Esophagus muscularis mucosa (tissue), 4 donors: ENCODE measurements at regions not wholly inside any gene's neighbourhood (a gene's known extent, or its start where the extent isn't known, plus 50 kb on each side); places are given as distances from the start of the nearest gene placed in this dataset.
"Not testable (repeated sequence)": the region's sequence is repeated elsewhere in the genome, so short reads cannot be mapped to it uniquely, and the experiment has no call there.

Source experiments
- DNase-seq: peaks from one replicate; pipeline ENCODE4 v3.0.0-alpha.2; 2017; ENCODE audit errors: extremely low spot score
- H3K27ac ChIP-seq, 4 donors: fragments of 200-600 bp; sonication (generic); replicated peaks in 1 of 4; 1 replicate in 3 of 4; 2 replicates in 1 of 4; pipeline ENCODE4 v1.5.1; 2016 to 2019; ENCODE audit warnings: mild to moderate bottlenecking in 1 of 4
- H3K27me3 ChIP-seq, 4 donors: fragments of 200-600 bp; sonication (generic); one replicate each; pipeline versions ENCODE4 v1.5.1 to v1.6.0; 2016 to 2019
- H3K36me3 ChIP-seq, 4 donors: fragments of 200-600 bp; sonication (generic); one replicate each; pipeline ENCODE4 v1.5.1; 2016 to 2019
- H3K4me1 ChIP-seq, 4 donors: fragments of 200-600 bp; sonication (generic); one replicate each; pipeline ENCODE4 v1.5.1; 2016 to 2019
- H3K4me3 ChIP-seq, 4 donors: fragments of 200-600 bp; sonication (generic); 1 replicate in 2 of 4; 2 replicates in 2 of 4; pipeline ENCODE4 v1.5.1; 2016 to 2019; ENCODE audit warnings: mild to moderate bottlenecking in 4 of 4, moderate library complexity in 1 of 4
- H3K9me3 ChIP-seq, 4 donors: fragments of 200-600 bp; sonication (generic); 1 replicate in 3 of 4; 2 replicates in 1 of 4; pipeline ENCODE4 v1.5.1; 2016 to 2019
- EP300 ChIP-seq: sonication (generic); formaldehyde crosslinking; IDR thresholded peaks from one replicate; pipeline ENCODE4 v1.6.1; 2017; ENCODE audit warnings: antibody characterized with exemption
- POLR2A ChIP-seq: fragments of 450-650 bp; IDR thresholded peaks from one replicate; pipeline ENCODE4 v1.6.1; 2017; ENCODE audit warnings: antibody characterized with exemption, moderate library complexity, mild to moderate bottlenecking, low read depth
- POLR2AphosphoS5 ChIP-seq, 2 donors: sonication (generic); formaldehyde crosslinking; IDR thresholded peaks; one replicate each; pipeline ENCODE4 v1.6.1; 2017; ENCODE audit warnings: antibody characterized with exemption in 2 of 2
- WGBS: methylation state at CpG from one replicate; pipeline ENCODE4 v1.1.5; 2018; 5-methylcytosine and 5-hydroxymethylcytosine counted together
- intact Hi-C: fragments of 100-400 bp; cut with DNase I; formaldehyde crosslinking; loops from one replicate; pipeline ENCODE4 v1.15.1; 2023
- TF ChIP-seq, protein P1 (sequence below), 3 experiments: fragments of 200-600 bp in 2 of 3; fragments of 450-650 bp in 1 of 3; sonication (generic) in 2 of 3; IDR thresholded peaks; one replicate each; pipeline ENCODE4 v1.5.1; 2017 to 2019; ENCODE audit warnings: antibody characterized with exemption in 3 of 3, mild to moderate bottlenecking in 2 of 3, moderate library complexity in 1 of 3

GRCh38 chr11:15841931-15842740 lies 514.2 kb downstream of the SOX6 start:
- TF ChIP-seq EP300 (no peak), POLR2A (no peak), POLR2AphosphoS5 (IDR thresholded peaks at IDR 0.05) (no peak)
- TF ChIP-seq, protein P1, sequence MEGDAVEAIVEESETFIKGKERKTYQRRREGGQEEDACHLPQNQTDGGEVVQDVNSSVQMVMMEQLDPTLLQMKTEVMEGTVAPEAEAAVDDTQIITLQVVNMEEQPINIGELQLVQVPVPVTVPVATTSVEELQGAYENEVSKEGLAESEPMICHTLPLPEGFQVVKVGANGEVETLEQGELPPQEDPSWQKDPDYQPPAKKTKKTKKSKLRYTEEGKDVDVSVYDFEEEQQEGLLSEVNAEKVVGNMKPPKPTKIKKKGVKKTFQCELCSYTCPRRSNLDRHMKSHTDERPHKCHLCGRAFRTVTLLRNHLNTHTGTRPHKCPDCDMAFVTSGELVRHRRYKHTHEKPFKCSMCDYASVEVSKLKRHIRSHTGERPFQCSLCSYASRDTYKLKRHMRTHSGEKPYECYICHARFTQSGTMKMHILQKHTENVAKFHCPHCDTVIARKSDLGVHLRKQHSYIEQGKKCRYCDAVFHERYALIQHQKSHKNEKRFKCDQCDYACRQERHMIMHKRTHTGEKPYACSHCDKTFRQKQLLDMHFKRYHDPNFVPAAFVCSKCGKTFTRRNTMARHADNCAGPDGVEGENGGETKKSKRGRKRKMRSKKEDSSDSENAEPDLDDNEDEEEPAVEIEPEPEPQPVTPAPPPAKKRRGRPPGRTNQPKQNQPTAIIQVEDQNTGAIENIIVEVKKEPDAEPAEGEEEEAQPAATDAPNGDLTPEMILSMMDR (IDR thresholded peaks at IDR 0.05): no peak
- intact Hi-C loops: no loop called here
- Histone ChIP-seq H3K9me3 (no peaks in the 10 kb centered on the region), H3K4me1 (peaks cover 0 to 9% (median 9%) of the 10 kb centered on the region in 4 donors), H3K36me3 (no peaks in the 10 kb centered on the region), H3K4me3 (no peak overlapping the region), H3K27ac (no peak overlapping the region), H3K27me3 (no peaks in the 10 kb centered on the region)
- WGBS: 53% methylated on average over 6 of the region's 6 CpGs
- DNase-seq: no peak

GRCh38 chr11:15843309-15843872 lies 513.0 kb downstream of the SOX6 start:
- H3K27me3 ChIP-seq: no peaks in the 10 kb centered on the region
- intact Hi-C loops: no loop called here
- H3K27ac ChIP-seq: no peak overlapping the region
- no peaks in the 10 kb centered on the region for H3K9me3 ChIP-seq
- H3K4me1 ChIP-seq: peaks cover 0 to 9% (median 9%) of the 10 kb centered on the region in 4 donors
- no peak overlapping the region for H3K4me3 ChIP-seq
- 46% methylated on average over 10 of the region's 10 CpGs for WGBS
- DNase-seq: no peak
- no peaks in the 10 kb centered on the region for H3K36me3 ChIP-seq
- TF ChIP-seq, protein P1 (IDR thresholded peaks at IDR 0.05): no peak
- TF ChIP-seq POLR2A: no peak
- no peak for TF ChIP-seq POLR2AphosphoS5 (IDR thresholded peaks at IDR 0.05)
- no peak for TF ChIP-seq EP300

- Histone ChIP-seq H3K27me3 (no peaks in the 10 kb centered on the region), H3K4me3 (no peak overlapping the region), H3K9me3 (no peaks in the 10 kb centered on the region), H3K4me1 (peaks cover 0 to 9% (median 9%) of the 10 kb centered on the region in 4 donors), H3K36me3 (no peaks in the 10 kb centered on the region), H3K27ac (no peak overlapping the region)
- intact Hi-C loops: no loop called here
- TF ChIP-seq POLR2AphosphoS5 (IDR thresholded peaks at IDR 0.05): no peak
- DNase-seq: no peak
Observed at GRCh38 chr11:15845261-15845660, 511.1 kb downstream of the SOX6 start.

DNA sequence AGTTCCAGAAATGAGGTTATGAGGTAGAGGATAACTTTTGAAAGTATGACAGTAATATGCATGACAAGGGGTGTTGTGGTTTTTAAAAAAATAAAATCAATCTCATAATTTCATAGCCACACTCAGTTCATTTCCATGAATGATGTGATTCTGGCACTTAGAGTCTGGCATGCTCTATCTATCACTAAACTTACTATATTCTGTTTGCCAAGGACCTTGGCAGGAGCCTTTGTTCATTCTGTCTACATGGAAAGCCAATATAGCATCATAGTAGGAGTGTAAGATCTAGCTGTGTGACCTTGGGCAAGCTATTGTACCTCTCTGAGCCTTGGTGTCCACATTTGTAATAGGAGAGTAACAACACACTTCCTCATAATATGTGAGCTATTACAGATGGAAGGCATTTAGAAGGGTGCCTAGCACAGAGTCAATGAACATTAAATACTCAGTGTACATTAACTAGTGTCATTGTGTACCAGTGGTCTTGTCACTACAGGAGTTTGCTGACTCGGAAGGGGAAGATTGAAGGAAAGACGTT lies 507.6 kb downstream of the SOX6 start:
- no peaks in the 10 kb centered on the region for H3K36me3 ChIP-seq
- 84% methylated on average over 2 of the region's 2 CpGs for WGBS
- H3K4me3 ChIP-seq: no peak overlapping the region
- H3K4me1 ChIP-seq: peaks cover 2 to 13% (median 8%) of the 10 kb centered on the region in 4 donors
- H3K27ac ChIP-seq: no peak overlapping the region
- intact Hi-C loops: no loop called here
- DNase-seq: no peak
- no peak for TF ChIP-seq EP300
- no peak for TF ChIP-seq POLR2A
- TF ChIP-seq POLR2AphosphoS5 (IDR thresholded peaks at IDR 0.05): no peak
- TF ChIP-seq, protein P1 (IDR thresholded peaks at IDR 0.05): no peak
- H3K27me3 ChIP-seq: no peaks in the 10 kb centered on the region
- no peaks in the 10 kb centered on the region for H3K9me3 ChIP-seq

- WGBS: 69% methylated on average over 4 of the region's 4 CpGs
- no peaks in the 10 kb centered on the region for H3K9me3 ChIP-seq
- TF ChIP-seq EP300 (no peak), POLR2AphosphoS5 (IDR thresholded peaks at IDR 0.05) (no peak)
- TF ChIP-seq, protein P1 (IDR thresholded peaks at IDR 0.05): no peak
- no peak overlapping the region for H3K27ac ChIP-seq
- H3K4me1 ChIP-seq: peaks cover 0 to 13% (median 8%) of the 10 kb centered on the region in 4 donors
- H3K27me3 ChIP-seq: no peaks in the 10 kb centered on the region
- no peak for DNase-seq
- no peaks in the 10 kb centered on the region for H3K36me3 ChIP-seq
- intact Hi-C loops: no loop called here
- H3K4me3 ChIP-seq: no peak overlapping the region
Observed at GRCh38 chr11:15849257-15849656, 507.1 kb downstream of the SOX6 start.

DNA sequence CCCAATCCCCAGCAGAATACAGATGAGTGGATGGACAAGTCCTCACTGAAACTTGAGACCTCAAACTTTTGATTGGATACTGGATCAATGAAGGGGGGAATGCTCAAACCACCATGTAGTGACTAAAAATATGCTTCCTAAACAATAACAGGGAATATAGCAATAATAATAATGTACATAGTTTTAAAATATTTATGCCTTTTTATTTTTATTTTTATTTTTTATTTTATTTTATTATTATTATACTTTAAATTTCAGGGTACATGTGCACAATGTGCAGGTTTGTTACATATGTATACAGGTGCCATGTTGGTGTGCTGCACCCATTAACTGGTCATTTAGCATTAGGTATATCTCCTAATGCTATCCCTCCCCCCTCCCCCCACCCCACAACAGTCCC lies 506.0 kb downstream of the SOX6 start:
- intact Hi-C loops, H3K27me3 ChIP-seq, H3K4me3 ChIP-seq, H3K27ac ChIP-seq, DNase-seq, H3K36me3 ChIP-seq, H3K9me3 ChIP-seq: not testable (repeated sequence)
- H3K4me1 ChIP-seq: peaks cover 0 to 13% (median 8%) of the 10 kb centered on the region in 4 donors
